ENCODE measurements at regions not wholly inside any gene's neighbourhood (a gene's known extent, or its start where the extent isn't known, plus 50 kb on each side); places are given as distances from the start of the nearest gene placed in this dataset.

GRCh38 chr16:66042341-66042740 lies 324.1 kb upstream of the CDH5 start:
- no peak overlapping the region for H3K9ac ChIP-seq (ENCODE audit: low read depth, low read length)
- no peak overlapping the region for H2AFZ ChIP-seq (replicated peaks; ENCODE audit: low read length, poor library complexity)
- ChIA-PET CTCF (no interaction called here), POLR2A (ENCODE audit: unreplicated experiment) (interaction anchor here (0.6 kb wide), 1 partner anchor 1107 kb away, joined by 3 read pairs; no protein-coding TSS in a partner anchor)
- DNase-seq (no peak), ATAC-seq (ENCODE audit: low read depth) (no peak)
- intact Hi-C loops (cut with micrococcal nuclease) (no loop called here), in situ Hi-C loops (cut with MboI; ENCODE audit: low sequenced_read_pairs) (no loop called here), dilution Hi-C loops (cut with HindIII; ENCODE audit: low sequenced_read_pairs, unreplicated experiment) (no loop called here)
- no peaks in the 10 kb centered on the region for H3K79me1 ChIP-seq (ENCODE audit: low read depth in 1 of 2, low read length in 2 of 2)
- no peak overlapping the region for H4K5ac ChIP-seq (ENCODE audit: low read depth, low read length)
- H2BK5ac ChIP-seq (ENCODE audit: low read depth, low read length, poor library complexity, severe bottlenecking), result no peak overlapping the region
- H3K23ac ChIP-seq (ENCODE audit: low read depth, low read length), result no peak overlapping the region
- no peak overlapping the region for H4K8ac ChIP-seq (ENCODE audit: low read depth in 2 of 2, low read length in 2 of 2)
- H4K91ac ChIP-seq (ENCODE audit: insufficient read depth, low read depth, low read length), result no peak overlapping the region
- H2BK120ac ChIP-seq (ENCODE audit: low read depth, low read length), result no peak overlapping the region
- H3K56ac ChIP-seq (ENCODE audit: extremely low read depth, insufficient read depth, low read length), result no peak overlapping the region
- no peak overlapping the region for H3K27ac ChIP-seq (ENCODE audit: insufficient read depth, low read length)
- no peaks in the 10 kb centered on the region for H4K20me1 ChIP-seq (ENCODE audit: insufficient read depth, low read length)
- H3K18ac ChIP-seq (ENCODE audit: low read depth, low read length), result no peak overlapping the region
- WGBS, 2 experiments (ENCODE audit: extremely low coverage in 2 of 2, insufficient read length in 1 of 2), result 92% methylated on average over 2 of the region's 6 CpGs; no CpG with 5 or more reads in 1 of the 2 experiments
- H3K14ac ChIP-seq (replicated peaks; ENCODE audit: low read depth, low read length), result no peak overlapping the region
- H3K27me3 ChIP-seq (ENCODE audit: control insufficient read depth, insufficient read depth, low read length), result peaks cover 2% of the 10 kb centered on the region; the same call in 1 of the 2 replicates
- no peaks in the 10 kb centered on the region for H3K9me1 ChIP-seq (ENCODE audit: insufficient read depth, low read length)
- TF ChIP-seq SMC3 (IDR thresholded peaks at IDR 0.05; ENCODE audit: low read depth, low read length) (no peak), ELK1 (IDR thresholded peaks at IDR 0.05; ENCODE audit: borderline replicate concordance, low read depth, low read length) (no peak)
- no peak overlapping the region for H3K4me2 ChIP-seq (ENCODE audit: low read depth, low read length)
- no peaks in the 10 kb centered on the region for H3K36me3 ChIP-seq (ENCODE audit: control insufficient read depth, insufficient read depth, low read length)
- H3K4me1 ChIP-seq (ENCODE audit: control insufficient read depth, insufficient read depth, low read length), result 0 out of 2 replicates have a peak, but pooled peaks cover 2% of the 10 kb centered on the region
- no peak overlapping the region for H3K4ac ChIP-seq (ENCODE audit: low read depth, low read length)
- H2AK9ac ChIP-seq (replicated peaks; ENCODE audit: low read depth, low read length, poor library complexity), result no peak overlapping the region
- H2BK20ac ChIP-seq (ENCODE audit: low read depth, low read length), result no peak overlapping the region
- H2AK5ac ChIP-seq (ENCODE audit: low read depth, low read length), result no peak overlapping the region
- H2BK15ac ChIP-seq (ENCODE audit: low read depth, low read length), result no peak overlapping the region
- no peak overlapping the region for H3K4me3 ChIP-seq (ENCODE audit: insufficient read depth, low read depth, low read length)
- H3K9me3 ChIP-seq (ENCODE audit: control insufficient read depth, insufficient read depth, low read length), result no peaks in the 10 kb centered on the region
- BruUV-seq (replicated peaks), result no TSS peak
